ENCODE measurements at regions not wholly inside any gene's neighbourhood (a gene's known extent, or its start where the extent isn't known, plus 50 kb on each side); places are given as distances from the start of the nearest gene placed in this dataset.
"Not testable (repeated sequence)": the region's sequence is repeated elsewhere in the genome, so short reads cannot be mapped to it uniquely, and the experiment has no call there.

DNA sequence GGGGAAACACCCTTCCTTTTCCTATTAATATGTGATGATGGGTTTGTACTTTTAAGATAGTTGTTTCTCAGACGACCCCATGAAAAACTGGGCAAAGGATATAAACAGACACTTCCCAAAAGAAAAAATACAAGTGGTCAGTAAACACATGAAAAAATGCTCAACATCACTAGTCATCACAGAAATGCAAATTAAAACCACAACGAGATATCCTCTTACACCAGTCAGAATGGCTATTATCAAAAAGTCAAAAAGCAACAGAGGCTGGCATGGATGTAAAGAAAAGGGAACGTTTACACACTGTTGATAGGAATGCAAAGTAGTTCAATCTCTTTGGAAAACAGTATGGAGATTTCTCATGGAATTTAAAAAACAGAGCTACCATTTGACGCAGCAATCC, 111.4 kb upstream of the ZEB1 start:
- WGBS = 87% methylated on average over 4 of the region's 4 CpGs
- H3K9me3 ChIP-seq (ENCODE audit: control insufficient read depth in 2 of 2, insufficient read depth in 1 of 2, low read length in 1 of 2) = no peaks in the 10 kb centered on the region
- DNase-seq (ENCODE audit: low read depth in 6 of 9, low spot score in 9 of 9) = no peak
- no peaks in the 10 kb centered on the region for H3K27me3 ChIP-seq (ENCODE audit: control insufficient read depth in 2 of 2, insufficient read depth in 1 of 2, low read length in 1 of 2)
- H3K27ac ChIP-seq (ENCODE audit: low read depth in 1 of 2, low read length in 1 of 2) = no peak overlapping the region
- H3K36me3 ChIP-seq (ENCODE audit: control insufficient read depth in 2 of 2, insufficient read depth in 2 of 2, low read length in 1 of 2) = no peaks in the 10 kb centered on the region
- H3K4me1 ChIP-seq (ENCODE audit: control insufficient read depth in 2 of 2, insufficient read depth in 2 of 2, low read length in 2 of 2) = peaks cover 0 to 5% of the 10 kb centered on the region in 2 donors
- no peak overlapping the region for H3K4me3 ChIP-seq (ENCODE audit: low read length in 2 of 2)

GRCh38 chr10:31209478-31209877, 109.5 kb upstream of the ZEB1 start:
- Histone ChIP-seq H3K9me3 (ENCODE audit: control insufficient read depth in 2 of 2, insufficient read depth in 1 of 2, low read length in 1 of 2) (no peaks in the 10 kb centered on the region), H3K4me3 (ENCODE audit: low read length in 2 of 2) (no peak overlapping the region), H3K27me3 (ENCODE audit: control insufficient read depth in 2 of 2, insufficient read depth in 1 of 2, low read length in 1 of 2) (no peaks in the 10 kb centered on the region), H3K36me3 (ENCODE audit: control insufficient read depth in 2 of 2, insufficient read depth in 2 of 2, low read length in 1 of 2) (no peaks in the 10 kb centered on the region), H3K4me1 (ENCODE audit: control insufficient read depth in 2 of 2, insufficient read depth in 2 of 2, low read length in 2 of 2) (peaks cover 0 to 5% of the 10 kb centered on the region in 2 donors), H3K27ac (ENCODE audit: low read depth in 1 of 2, low read length in 1 of 2) (no peak overlapping the region)
- WGBS = 78% methylated on average over 7 of the region's 7 CpGs
- DNase-seq (ENCODE audit: low read depth in 6 of 9, low spot score in 9 of 9) = peak in 1 of 9 donors; percentile 7

- Histone ChIP-seq H3K27me3 (ENCODE audit: control insufficient read depth in 2 of 2, insufficient read depth in 1 of 2, low read length in 1 of 2) (no peaks in the 10 kb centered on the region), H3K4me3 (ENCODE audit: low read length in 2 of 2) (no peak overlapping the region), H3K9me3 (ENCODE audit: control insufficient read depth in 2 of 2, insufficient read depth in 1 of 2, low read length in 1 of 2) (no peaks in the 10 kb centered on the region), H3K4me1 (ENCODE audit: control insufficient read depth in 2 of 2, insufficient read depth in 2 of 2, low read length in 2 of 2) (peaks cover 0 to 5% of the 10 kb centered on the region in 2 donors), H3K36me3 (ENCODE audit: control insufficient read depth in 2 of 2, insufficient read depth in 2 of 2, low read length in 1 of 2) (no peaks in the 10 kb centered on the region), H3K27ac (ENCODE audit: low read depth in 1 of 2, low read length in 1 of 2) (no peak overlapping the region)
- no peak for DNase-seq (ENCODE audit: low read depth in 6 of 9, low spot score in 9 of 9)
- over 99% methylated on average over 7 of the region's 7 CpGs for WGBS
These were observed 108.8 kb upstream of the ZEB1 start for GRCh38 chr10:31210190-31210589.

- Histone ChIP-seq H3K36me3 (ENCODE audit: control insufficient read depth in 2 of 2, insufficient read depth in 2 of 2, low read length in 1 of 2) (no peaks in the 10 kb centered on the region), H3K4me3 (ENCODE audit: low read length in 2 of 2) (no peak overlapping the region), H3K4me1 (ENCODE audit: control insufficient read depth in 2 of 2, insufficient read depth in 2 of 2, low read length in 2 of 2) (peaks cover 0 to 4% of the 10 kb centered on the region in 2 donors), H3K27me3 (ENCODE audit: control insufficient read depth in 2 of 2, insufficient read depth in 1 of 2, low read length in 1 of 2) (no peaks in the 10 kb centered on the region), H3K9me3 (ENCODE audit: control insufficient read depth in 2 of 2, insufficient read depth in 1 of 2, low read length in 1 of 2) (no peaks in the 10 kb centered on the region), H3K27ac (ENCODE audit: low read depth in 1 of 2, low read length in 1 of 2) (no peak overlapping the region)
- WGBS = 99% methylated on average over 1 of the region's 1 CpG
- DNase-seq (ENCODE audit: low read depth in 6 of 9, low spot score in 9 of 9) = no peak
These were observed 105.1 kb upstream of the ZEB1 start for GRCh38 chr10:31213959-31214358.

DNA sequence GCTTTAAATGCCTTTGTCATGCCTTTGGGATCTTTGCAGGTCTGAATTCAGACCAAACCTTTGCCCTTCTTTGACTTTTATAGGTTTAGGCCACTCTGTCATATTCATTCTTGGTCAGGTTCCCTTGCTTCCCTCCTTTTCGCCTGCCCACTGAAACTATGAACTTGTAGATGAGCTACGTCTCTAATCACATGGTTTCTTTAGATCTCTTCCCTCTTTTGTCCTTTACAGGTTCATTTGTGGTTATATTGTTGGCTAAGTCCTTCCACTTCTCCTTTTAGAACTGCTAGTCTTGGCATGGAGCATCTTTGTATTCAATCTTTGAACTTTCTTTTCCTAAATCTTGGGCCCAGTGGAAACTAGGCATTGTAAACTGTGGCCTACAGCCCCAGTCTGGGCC, 104.0 kb upstream of the ZEB1 start:
- no peaks in the 10 kb centered on the region for H3K27me3 ChIP-seq (ENCODE audit: control insufficient read depth in 2 of 2, insufficient read depth in 1 of 2, low read length in 1 of 2)
- H3K4me3 ChIP-seq (ENCODE audit: low read length in 2 of 2) = no peak overlapping the region
- no peak overlapping the region for H3K27ac ChIP-seq (ENCODE audit: low read depth in 1 of 2, low read length in 1 of 2)
- no peaks in the 10 kb centered on the region for H3K4me1 ChIP-seq (ENCODE audit: control insufficient read depth in 2 of 2, insufficient read depth in 2 of 2, low read length in 2 of 2)
- WGBS = 61% methylated on average over 2 of the region's 2 CpGs
- no peaks in the 10 kb centered on the region for H3K36me3 ChIP-seq (ENCODE audit: control insufficient read depth in 2 of 2, insufficient read depth in 2 of 2, low read length in 1 of 2)
- no peak for DNase-seq (ENCODE audit: low read depth in 6 of 9, low spot score in 9 of 9)
- no peaks in the 10 kb centered on the region for H3K9me3 ChIP-seq (ENCODE audit: control insufficient read depth in 2 of 2, insufficient read depth in 1 of 2, low read length in 1 of 2)

DNA sequence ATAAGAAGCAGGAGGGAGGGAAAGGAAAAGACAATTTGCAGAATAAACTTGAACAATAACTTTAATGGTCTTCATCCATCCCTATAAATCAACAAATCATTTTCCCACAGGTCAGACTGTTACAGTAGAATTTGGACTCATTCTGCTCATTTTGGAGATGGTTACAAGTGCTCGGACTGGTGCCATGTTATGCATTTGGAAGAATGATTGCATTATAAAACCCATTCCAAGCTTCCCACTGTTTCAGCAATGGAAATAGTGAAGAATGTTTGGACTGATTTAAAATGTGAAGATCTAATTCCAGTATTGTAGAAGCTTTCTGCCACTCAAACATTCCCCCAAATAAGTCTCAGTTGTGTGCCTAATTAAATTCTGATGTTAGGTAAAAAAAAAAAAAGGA, 99.7 kb upstream of the ZEB1 start:
- no peak for DNase-seq (ENCODE audit: low read depth in 6 of 9, low spot score in 9 of 9)
- Histone ChIP-seq H3K9me3 (ENCODE audit: control insufficient read depth in 2 of 2, insufficient read depth in 1 of 2, low read length in 1 of 2) (no peaks in the 10 kb centered on the region), H3K4me3 (ENCODE audit: low read length in 2 of 2) (no peak overlapping the region), H3K27me3 (ENCODE audit: control insufficient read depth in 2 of 2, insufficient read depth in 1 of 2, low read length in 1 of 2) (no peaks in the 10 kb centered on the region), H3K36me3 (ENCODE audit: control insufficient read depth in 2 of 2, insufficient read depth in 2 of 2, low read length in 1 of 2) (no peaks in the 10 kb centered on the region), H3K27ac (ENCODE audit: low read depth in 1 of 2, low read length in 1 of 2) (no peak overlapping the region), H3K4me1 (ENCODE audit: control insufficient read depth in 2 of 2, insufficient read depth in 2 of 2, low read length in 2 of 2) (no peaks in the 10 kb centered on the region)
- WGBS = 97% methylated on average over 1 of the region's 1 CpG

DNA sequence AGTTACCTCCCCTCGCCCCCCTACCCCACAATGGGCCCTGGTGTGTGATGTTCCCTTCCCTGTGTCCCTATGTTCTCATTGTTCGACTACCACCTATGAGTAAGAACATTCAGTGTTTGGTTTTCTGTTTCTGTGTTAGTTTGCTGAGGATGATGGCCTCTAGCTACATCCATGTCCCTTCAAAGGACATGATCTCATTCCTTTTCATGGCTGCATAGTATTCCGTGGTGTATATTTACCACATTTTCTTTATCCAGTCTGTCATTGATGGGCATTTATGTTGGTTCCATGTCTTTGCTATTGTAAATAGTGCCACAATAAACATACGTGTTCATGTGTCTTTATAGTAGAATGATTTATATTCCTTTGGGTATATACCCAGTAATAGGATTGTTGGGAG, 90.2 kb upstream of the ZEB1 start:
- not testable (repeated sequence) for H3K27ac ChIP-seq (ENCODE audit: low read depth in 1 of 2, low read length in 1 of 2); DNase-seq (ENCODE audit: low read depth in 6 of 9, low spot score in 9 of 9); H3K36me3 ChIP-seq (ENCODE audit: control insufficient read depth in 2 of 2, insufficient read depth in 2 of 2, low read length in 1 of 2); H3K27me3 ChIP-seq (ENCODE audit: control insufficient read depth in 2 of 2, insufficient read depth in 1 of 2, low read length in 1 of 2); H3K4me3 ChIP-seq (ENCODE audit: low read length in 2 of 2); H3K4me1 ChIP-seq (ENCODE audit: control insufficient read depth in 2 of 2, insufficient read depth in 2 of 2, low read length in 2 of 2)
- 98% methylated on average over 4 of the region's 4 CpGs for WGBS
- H3K9me3 ChIP-seq (ENCODE audit: control insufficient read depth in 2 of 2, insufficient read depth in 1 of 2, low read length in 1 of 2) = peaks cover 2 to 14% of the 10 kb centered on the region in 2 donors

DNA sequence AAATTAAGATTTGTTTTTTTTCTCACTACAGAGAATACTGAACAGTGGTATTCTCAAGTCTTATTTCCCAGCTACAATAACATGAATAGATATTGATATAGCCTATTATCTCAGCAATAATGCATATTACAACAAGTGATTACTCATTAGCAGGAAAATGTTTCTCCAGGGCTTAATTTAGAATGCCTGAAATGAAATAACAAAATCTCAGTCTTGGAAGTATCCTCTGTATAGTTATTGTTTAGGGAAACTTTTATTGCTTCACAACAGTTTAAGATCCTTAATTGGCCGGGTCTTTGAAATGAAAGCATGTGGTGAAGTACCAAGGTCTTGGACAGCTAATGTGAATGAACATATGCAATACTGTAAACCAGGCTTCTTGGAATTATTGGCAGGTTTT, 79.1 kb upstream of the ZEB1 start:
- no peaks in the 10 kb centered on the region for H3K36me3 ChIP-seq (ENCODE audit: control insufficient read depth in 2 of 2, insufficient read depth in 2 of 2, low read length in 1 of 2)
- no peaks in the 10 kb centered on the region for H3K4me1 ChIP-seq (ENCODE audit: control insufficient read depth in 2 of 2, insufficient read depth in 2 of 2, low read length in 2 of 2)
- H3K27me3 ChIP-seq (ENCODE audit: control insufficient read depth in 2 of 2, insufficient read depth in 1 of 2, low read length in 1 of 2) = no peaks in the 10 kb centered on the region
- H3K27ac ChIP-seq (ENCODE audit: low read depth in 1 of 2, low read length in 1 of 2) = no peak overlapping the region
- no peak for DNase-seq (ENCODE audit: low read depth in 6 of 9, low spot score in 9 of 9)
- 99% methylated on average over 1 of the region's 1 CpG for WGBS
- H3K4me3 ChIP-seq (ENCODE audit: low read length in 2 of 2) = no peak overlapping the region
- no peaks in the 10 kb centered on the region for H3K9me3 ChIP-seq (ENCODE audit: control insufficient read depth in 2 of 2, insufficient read depth in 1 of 2, low read length in 1 of 2)

DNA sequence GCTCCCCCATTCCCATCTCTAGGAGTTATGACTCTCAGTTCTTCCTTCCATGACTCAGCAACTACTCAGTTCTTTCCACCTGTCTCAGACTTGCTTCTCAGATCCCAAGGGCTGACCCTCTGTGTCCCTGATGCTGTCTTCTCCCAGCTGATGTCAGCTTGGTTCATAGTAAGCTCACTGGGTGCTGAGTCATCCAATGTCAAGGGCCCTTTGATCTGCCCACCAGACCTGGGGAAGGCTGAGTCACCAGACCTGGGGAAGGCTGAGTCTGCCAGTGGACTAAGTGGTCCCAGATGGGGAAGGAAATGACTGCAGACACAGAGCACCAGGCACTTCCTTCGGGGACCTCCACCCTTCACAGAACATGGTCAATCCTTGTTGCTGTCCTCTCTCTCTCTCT, 76.1 kb upstream of the ZEB1 start:
- H3K36me3 ChIP-seq (ENCODE audit: control insufficient read depth in 2 of 2, insufficient read depth in 2 of 2, low read length in 1 of 2) = no peaks in the 10 kb centered on the region
- H3K4me1 ChIP-seq (ENCODE audit: control insufficient read depth in 2 of 2, insufficient read depth in 2 of 2, low read length in 2 of 2) = no peaks in the 10 kb centered on the region
- peak in 2 of 9 donors; percentile 2 to 13 for DNase-seq (ENCODE audit: low read depth in 6 of 9, low spot score in 9 of 9)
- no peak overlapping the region for H3K4me3 ChIP-seq (ENCODE audit: low read length in 2 of 2)
- no peaks in the 10 kb centered on the region for H3K27me3 ChIP-seq (ENCODE audit: control insufficient read depth in 2 of 2, insufficient read depth in 1 of 2, low read length in 1 of 2)
- H3K27ac ChIP-seq (ENCODE audit: low read depth in 1 of 2, low read length in 1 of 2) = no peak overlapping the region
- 21% methylated on average over 1 of the region's 1 CpG for WGBS
- H3K9me3 ChIP-seq (ENCODE audit: control insufficient read depth in 2 of 2, insufficient read depth in 1 of 2, low read length in 1 of 2) = no peaks in the 10 kb centered on the region

GRCh38 chr10:31251118-31251517, 67.9 kb upstream of the ZEB1 start:
- WGBS = 87% methylated on average over 4 of the region's 4 CpGs
- not testable (repeated sequence) for H3K9me3 ChIP-seq (ENCODE audit: control insufficient read depth in 2 of 2, insufficient read depth in 1 of 2, low read length in 1 of 2); H3K36me3 ChIP-seq (ENCODE audit: control insufficient read depth in 2 of 2, insufficient read depth in 2 of 2, low read length in 1 of 2); H3K27me3 ChIP-seq (ENCODE audit: control insufficient read depth in 2 of 2, insufficient read depth in 1 of 2, low read length in 1 of 2); DNase-seq (ENCODE audit: low read depth in 6 of 9, low spot score in 9 of 9); H3K27ac ChIP-seq (ENCODE audit: low read depth in 1 of 2, low read length in 1 of 2); H3K4me3 ChIP-seq (ENCODE audit: low read length in 2 of 2); H3K4me1 ChIP-seq (ENCODE audit: control insufficient read depth in 2 of 2, insufficient read depth in 2 of 2, low read length in 2 of 2)
